GM19455 (cell line): ENCODE measurements at regions not wholly inside any gene's neighbourhood (a gene's known extent, or its start where the extent isn't known, plus 50 kb on each side); places are given as distances from the start of the nearest gene placed in this dataset.

ENCODE experiments used
- ATAC-seq: cut with Tn5 transposase; IDR thresholded peaks from one replicate; pipeline ENCODE4 v1.9.1; 2021; ENCODE audit not compliant: unreplicated experiment

DNA sequence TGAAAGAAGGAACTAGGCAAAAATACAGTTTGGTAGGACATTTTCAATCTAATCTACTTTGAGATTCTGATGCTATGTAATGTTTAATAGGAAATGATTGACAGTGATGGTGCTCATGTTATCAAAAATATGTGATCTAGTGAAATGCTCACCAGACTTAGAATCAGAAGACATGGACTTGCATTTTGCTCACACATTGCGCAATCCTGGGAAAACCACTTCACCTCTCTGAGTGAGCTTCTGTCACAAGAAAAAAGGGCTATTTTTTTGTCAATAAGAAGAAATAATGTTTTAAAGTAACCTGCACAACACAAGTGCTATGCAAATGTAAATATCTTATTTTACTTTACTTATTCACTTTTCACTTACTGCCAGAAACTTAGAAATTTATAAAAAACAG, 380.9 kb upstream of the HTR2A start:
- no peak for ATAC-seq

DNA sequence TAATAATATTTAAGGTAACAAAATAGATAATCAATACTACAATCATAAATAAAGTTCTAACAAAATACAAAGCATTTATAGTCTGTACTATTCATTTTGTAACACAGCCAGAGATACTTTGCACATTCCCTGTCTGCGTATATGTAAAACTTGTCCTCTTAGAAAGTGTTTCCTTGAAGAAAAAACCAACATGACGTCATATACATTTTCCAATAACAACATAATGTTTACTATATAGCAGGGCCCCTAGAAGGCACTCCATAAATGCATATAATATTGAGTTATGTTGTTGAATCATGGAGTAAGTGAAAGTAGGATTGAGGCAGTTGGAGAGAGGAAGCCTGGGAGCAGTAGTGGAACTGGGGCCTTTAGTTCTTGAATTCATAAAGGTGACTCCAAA, 371.4 kb upstream of the HTR2A start:
- no peak for ATAC-seq

DNA sequence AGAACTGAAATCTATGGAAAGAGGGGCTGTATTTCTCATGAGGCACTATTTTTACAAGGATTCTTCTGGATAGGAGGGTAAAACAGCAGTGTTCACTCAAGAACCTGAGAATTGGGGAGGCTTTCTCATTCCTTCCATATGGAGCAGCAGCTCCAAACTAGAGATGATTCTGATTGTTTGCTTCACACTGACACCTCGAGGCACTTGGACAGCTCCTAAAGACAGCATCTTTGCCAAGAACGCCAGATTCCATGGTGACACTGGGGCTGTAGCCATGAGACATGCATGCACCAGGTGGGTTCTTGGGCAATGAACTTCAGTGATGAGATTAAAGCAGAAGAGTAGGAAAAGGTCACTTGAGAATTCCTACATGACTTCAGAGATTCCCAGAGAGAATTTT, 361.5 kb upstream of the HTR2A start:
- no peak for ATAC-seq

DNA sequence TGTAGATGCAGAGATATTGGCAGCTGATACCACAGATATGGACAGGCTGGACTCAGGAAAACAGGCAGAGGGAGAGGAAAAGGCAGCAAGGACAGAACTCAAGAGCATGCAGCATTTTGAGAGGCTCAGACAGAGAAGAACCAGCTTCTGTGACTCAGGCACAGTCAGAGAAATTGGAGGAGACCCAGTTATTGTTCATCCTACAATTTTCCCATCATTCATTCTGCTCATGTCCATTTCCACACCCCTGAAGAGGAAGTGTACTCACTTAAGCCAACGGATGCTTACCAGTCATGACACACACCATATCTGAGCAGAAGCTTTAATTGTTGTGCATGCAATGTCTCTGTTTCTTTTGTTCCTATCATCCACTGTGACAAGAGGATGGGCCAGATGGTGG, 359.8 kb upstream of the HTR2A start:
- ATAC-seq = no peak

DNA sequence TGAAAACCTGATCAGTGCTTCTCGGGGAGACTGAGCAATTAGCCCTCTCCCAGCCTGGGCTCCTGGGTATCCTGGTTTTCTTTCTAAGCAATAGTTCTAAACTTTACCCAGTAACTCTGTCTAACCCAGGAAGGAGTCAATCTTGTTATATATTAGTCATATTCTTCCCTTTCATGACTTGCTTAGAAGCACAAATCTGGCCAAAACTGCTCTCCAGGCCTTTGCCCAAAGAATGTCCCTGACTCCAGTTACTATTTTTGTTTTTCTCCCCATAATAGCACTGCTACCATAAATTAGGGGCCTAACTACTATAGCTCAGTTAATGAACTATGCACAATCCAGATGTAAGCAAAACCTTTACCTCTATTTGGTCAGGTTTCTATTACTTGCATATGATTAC, 355.8 kb upstream of the HTR2A start:
- no peak for ATAC-seq

DNA sequence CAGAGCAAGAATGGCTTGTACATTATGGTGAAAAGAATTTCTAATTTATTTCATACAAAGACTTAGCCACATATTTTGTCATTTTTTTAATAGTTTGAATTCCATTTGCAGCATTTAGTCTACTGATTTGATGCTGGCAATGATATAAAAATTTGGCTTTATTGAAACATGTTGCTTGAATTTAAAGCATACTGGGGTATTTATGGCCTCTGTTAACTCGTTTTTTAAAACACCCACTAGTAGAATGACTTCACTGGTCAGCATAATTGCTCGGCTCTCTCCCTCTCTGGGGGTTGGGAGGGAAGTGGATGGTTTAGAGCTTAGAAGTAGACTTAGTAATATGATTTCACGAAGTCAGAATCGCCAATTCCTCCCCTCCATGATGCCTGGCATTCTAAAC, 354.9 kb upstream of the HTR2A start:
- ATAC-seq = no peak

DNA sequence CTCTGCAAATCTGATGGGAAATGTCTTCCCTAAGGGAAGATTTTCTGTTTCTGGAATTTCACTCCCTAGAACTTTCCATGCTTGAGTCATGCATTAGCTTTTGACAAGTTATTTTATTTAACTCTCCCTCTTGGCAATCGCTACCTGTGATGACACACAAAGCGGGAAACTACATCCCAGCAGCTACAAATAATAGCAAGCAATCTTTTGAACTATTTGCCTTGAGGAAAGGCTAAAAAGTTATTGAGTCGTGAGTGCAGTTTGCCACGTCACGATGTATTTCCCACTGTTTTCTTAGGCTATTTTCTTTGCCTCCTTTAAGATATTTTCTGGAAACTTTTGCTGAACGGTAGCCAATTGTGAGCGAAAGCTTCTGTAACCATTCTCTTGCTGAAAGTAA, 353.3 kb upstream of the HTR2A start:
- no peak for ATAC-seq

DNA sequence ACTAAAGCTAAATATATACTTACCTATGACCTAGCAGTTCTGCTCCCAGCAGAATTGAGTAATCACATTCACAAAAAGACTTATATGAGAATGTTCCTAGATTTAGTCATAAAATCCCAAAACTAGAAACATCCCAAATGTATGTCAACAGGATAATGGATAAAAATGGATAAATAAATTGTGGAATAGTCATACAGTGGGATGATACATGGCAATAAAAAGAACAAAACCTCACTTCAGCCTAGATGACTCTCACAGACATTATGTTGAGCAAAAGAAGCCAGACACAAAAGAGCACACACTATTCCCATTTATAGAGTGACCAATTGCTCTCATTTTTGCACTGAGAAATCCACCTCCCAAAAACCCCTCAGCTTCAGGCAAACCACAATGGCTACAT, 352.4 kb upstream of the HTR2A start:
- ATAC-seq = no peak

DNA sequence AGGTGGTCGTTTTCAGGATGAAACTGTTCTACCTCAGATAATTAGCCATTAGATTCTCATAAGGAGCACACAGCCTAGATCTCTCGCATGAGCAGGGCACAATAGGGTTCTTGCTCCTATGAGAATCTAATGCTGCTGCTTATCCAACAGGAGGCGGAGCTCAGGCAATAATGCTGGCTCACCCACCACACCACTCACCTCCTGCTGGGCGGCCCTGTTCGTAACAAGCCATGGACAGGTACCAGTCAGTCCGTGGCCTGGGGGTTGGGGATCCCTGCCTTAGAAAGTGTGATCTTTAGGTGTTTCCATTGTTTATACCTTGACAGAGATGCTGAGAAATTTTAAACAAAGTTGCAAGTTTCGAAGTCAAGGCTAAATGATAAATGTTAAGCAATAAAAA, 344.6 kb upstream of the HTR2A start:
- ATAC-seq = no peak

DNA sequence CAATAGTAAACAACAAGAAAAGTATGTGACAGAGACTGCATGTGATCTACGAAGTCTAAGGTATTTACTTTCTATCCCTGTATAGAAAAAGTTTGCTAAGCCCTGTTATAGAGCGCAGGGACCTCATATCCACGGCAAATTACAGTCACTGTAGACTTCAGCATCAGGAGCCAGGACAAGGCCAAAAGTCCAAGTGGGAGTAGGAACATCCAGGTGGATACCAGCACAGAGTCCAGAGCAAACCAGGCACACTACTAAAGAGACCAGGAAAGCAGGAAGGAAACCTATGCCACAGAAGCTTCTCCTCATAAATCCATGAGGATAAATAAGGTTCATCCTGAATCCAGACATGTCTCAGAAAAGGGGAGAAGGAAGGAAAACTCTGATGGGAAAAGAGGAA, 342.2 kb upstream of the HTR2A start:
- ATAC-seq = no peak

DNA sequence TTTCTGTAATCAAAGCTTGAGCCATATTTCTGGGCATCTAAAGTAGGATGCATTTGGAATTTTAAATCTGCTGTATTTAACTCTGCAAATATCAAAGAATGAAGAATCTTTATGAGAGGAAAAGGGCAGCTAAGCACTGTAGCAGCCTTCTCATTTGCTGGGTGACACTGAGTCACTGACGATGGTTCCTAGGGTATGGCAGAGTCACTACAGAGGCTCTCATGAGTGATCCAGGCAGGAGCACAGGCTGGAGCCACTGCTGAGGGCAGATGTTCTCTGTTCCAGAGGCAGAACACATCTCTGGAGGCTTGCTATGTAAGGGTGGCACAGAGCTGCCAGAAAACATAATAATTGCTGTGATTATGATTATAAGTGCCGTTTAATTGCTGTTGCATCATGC, 340.7 kb upstream of the HTR2A start:
- no peak for ATAC-seq

DNA sequence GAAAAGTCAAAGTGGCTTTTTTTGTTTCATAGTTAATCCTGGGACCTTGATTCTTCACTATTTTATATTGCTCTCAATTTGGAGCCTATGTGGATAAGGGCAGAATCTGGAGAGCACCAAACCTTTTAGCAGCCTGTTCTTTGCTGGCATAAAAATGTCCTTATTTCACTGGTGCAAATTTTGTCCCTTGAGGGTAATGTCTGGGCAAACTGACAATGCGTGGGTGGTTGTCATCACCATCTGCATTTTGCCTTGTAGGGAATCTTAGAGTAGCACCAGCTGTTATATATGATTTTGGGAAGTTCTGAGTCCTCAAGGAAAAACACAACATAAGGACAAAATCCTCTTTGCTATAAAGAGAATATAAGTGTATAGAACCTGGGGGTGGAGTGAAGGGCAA, 336.9 kb upstream of the HTR2A start:
- no peak for ATAC-seq

DNA sequence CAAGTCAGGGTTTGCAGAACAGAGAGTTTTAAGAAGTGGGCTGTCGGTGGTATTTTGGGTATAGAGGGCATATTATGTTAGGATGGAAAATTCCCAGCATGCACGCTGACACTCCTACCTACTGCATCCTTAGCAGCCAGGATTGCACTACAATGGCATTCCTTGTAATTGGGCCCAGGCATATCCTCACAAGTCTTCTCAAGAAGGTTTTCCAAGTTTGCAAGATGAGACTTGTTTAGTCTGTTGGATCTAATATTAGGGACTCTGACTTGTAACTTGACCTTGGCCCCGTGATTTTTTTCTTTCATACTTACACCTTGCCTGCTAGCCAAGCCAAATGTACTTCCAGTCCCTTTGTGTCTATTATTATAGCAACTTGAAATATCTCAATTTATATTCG, 335.7 kb upstream of the HTR2A start:
- no peak for ATAC-seq

DNA sequence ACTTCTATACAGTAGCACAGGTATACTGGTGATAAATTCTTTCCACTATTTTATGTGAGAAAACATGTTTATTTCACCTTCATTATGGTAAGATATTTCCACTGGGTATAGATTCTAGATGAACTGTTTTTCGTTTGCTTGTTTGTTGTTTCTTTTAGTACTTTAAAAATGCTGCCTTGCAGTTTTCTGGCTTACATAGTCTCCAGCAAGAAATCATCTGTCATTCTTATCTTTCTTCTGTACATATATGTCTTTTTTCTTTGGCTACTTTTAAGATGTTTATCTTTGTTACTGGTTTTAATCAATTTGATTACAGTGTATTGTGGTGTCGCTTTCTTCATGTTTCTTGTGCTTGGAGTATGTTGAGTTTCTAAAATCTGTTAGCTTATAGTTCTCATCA, 333.3 kb upstream of the HTR2A start:
- no peak for ATAC-seq

DNA sequence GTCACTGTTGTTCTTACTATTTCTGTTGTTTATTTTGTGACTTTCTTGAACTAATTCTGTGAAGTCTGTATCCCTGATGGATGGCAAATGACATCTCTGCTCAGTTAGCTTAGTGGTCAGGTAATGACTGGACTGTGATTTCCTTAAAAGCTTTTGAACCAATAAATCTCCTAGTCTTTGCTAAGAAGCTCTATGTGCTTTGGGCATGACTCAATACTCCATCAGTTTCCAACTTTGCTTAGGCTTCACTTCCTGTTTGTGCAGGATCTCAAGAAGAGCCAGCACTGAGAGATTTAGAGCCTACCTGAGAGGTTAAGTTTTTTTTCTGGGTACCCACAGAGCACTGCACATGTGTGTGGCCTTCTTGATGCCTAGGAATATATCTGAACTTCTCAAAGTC, 329.7 kb upstream of the HTR2A start:
- ATAC-seq = no peak

DNA sequence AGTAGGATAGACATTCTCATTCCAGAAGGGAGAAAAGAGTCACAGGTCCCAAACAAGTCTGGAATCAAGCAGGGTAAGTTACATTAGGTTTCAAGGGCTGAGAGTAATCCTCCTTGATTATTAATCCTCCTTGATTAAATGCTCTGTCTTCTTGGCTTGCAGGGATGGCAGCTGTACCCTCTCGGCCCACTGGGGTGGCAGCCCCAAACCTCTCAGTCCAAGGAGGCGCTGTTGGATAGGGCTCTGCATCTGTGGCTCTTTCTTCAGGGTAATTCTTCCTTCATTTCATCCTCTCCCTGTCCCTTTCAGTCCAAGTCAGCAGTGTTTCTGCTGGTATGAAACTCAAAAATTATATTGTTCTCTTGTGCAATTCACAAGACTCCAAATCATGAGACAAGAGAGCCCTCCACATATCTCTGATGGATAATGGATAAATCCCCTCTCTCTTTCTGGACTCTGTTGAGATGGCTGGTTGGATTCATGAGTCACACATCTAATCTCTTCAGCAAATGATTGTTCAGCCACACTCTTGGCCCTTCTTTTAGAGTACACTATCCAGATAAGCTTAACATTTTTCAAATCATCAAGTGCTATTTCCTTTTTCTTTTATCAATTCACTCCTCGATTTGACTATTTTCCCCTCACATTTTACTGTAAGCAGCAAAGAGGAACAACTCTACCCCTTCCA, 323.7 kb upstream of the HTR2A start:
- no peak for ATAC-seq

DNA sequence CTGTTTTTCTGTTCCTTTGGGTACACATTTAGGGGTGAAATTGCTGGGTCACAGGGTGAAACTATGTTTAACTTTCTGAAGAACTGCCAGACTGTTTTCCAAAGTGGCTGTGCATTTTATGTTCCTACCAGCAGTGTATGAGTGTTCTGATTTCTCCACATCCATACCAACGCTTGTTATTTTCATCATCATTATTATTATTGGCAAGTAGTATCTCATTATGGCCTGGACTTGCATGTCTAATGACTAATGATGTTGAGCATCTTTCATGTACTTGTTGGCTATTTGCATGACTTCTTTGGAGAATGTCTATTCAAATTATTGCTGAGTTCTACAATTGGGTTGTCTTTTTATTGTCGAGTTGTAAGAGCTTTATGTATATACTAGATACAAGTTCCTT, 321.8 kb upstream of the HTR2A start:
- ATAC-seq = no peak

DNA sequence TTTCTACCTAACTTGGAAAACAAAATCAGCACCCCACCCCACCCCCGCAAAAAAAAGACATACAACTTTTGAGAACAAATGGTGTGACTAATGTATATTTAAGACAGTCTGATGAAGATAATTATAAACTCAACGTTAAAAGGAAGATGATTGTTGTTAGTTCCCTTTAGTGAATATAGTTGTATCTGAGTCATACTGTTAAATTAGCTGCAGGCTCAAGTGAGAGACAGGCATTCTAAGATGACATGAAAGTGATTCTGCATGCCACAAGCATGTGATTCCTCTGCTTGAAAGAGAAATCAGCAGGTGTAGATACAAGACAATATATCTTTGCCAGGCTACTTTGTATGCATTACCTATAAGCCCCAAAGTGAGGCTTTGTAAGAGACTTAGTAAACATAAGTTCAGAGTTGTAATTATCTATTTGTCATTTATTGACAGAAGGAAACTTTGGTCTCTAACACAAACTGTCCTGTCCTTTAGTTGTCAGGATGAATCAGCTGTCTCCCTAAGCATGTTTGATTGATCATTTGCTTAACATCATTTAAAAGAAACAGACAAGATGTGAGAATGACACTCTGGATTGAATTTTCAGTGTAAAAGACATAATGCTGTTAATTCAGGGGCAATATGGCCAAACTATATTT, 319.4 kb upstream of the HTR2A start:
- no peak for ATAC-seq

DNA sequence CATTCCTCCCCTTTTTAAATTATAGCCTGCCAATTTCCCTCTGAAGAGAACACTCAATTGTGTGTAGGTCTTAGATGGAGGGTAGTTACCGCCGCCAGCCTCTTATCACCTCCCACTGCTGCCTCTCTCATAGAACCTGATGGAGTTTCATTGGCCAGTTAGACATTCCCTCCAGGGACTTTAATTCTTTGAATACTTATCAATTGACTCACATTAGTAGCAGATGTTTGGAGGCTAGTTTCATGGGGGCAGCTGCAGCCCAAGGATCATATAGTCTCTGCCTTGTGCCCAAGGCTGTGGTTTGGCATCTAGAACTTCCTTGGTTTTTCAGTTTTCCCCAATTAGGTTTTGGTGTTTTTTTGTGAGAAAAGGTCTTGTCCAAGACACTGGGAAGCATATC, 318.9 kb upstream of the HTR2A start:
- ATAC-seq = no peak

DNA sequence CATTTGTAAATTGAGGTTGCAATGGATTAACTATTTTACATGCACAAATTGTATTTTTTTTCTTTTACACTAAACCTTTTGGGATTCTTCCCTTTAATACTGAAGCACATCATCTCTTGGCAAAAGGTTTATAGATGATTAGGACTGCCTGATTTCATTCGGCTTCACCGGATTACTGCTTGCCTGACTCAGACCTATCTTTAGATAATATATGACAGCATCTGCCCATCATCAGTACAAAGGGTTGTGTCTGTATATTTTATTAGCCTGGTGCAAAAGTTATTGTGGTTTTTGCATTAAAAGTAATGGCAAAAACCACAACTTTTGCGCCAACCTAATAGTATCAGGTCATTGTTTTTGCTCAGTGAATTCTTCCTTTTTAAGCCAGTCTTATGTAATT, 316.2 kb upstream of the HTR2A start:
- no peak for ATAC-seq

DNA sequence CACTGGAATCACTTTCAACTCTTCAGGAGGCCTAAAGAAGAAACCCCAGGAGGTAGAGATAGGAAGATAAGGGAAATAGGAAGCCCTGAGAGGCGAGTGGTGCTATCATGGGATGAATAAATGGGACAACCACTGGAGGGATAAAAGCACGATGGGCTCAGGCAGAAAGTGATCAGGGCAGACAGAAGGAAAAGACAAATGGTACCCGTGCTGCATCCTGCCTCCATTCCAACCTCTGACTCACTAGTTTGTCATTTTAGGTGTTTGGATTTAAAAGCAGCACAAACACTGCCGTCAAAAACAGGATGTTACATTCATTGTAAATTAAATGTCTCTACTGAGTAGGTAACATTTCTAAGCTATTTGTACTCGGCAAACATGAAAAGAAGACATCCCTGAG, 314.3 kb upstream of the HTR2A start:
- no peak for ATAC-seq

DNA sequence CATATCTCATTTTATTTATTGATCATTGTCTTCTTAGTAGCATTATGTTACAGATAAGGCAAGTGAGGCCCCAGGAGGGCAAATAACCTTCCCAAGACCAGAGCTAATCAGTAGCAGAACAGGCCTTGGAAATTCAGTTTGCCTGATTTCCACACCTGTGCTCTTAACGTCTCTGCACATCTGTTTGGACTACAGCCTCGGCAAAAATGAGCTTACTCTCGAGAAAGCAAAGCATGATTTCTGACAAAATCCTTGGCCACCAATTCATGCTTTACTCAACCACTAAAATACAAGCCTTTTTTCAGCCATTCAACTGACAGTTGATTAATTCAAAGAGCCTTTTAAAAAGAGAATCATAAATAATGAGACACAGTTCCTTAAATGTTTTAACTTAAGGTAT, 309.3 kb upstream of the HTR2A start:
- ATAC-seq = no peak

DNA sequence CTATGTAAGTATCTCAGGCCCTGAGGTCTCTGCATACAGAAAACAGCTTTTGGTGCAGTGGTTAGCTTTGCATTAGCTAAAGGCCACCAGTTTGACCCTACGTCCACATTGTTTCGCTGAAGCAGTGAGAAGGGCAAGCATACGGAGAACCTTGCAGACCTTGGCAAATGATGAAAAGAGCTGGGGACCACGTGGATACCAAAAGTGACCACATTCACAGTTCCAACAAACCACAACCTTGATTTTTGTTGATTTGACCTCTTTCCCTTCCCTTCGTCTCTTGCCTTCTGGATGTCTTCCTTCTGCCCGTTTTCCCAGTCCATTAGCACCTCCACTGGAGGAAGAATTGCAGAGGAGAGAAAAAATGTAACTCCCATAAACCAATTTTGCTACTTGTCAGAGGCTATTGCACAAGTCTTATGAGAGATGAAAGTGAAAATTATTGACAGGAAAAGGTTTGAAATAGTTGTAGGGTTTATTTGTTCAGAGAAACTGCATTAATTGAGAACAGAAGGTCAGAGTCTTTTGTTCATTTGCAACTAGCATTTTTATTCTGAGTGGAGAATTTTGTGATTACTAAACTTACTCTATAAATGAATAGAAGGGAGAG, 293.9 kb upstream of the HTR2A start:
- ATAC-seq = no peak
